ENCODE measurements at regions not wholly inside any gene's neighbourhood (a gene's known extent, or its start where the extent isn't known, plus 50 kb on each side); places are given as distances from the start of the nearest gene placed in this dataset.

- no peaks in the 10 kb centered on the region for H3K9me3 ChIP-seq (ENCODE audit: low read depth)
- no peak overlapping the region for H3K4me3 ChIP-seq
- no peak for DNase-seq
- H3F3A ChIP-seq (ENCODE audit: insufficient read depth), result no peaks in the 10 kb centered on the region
- H3K4me1 ChIP-seq (ENCODE audit: insufficient read depth), result no peaks in the 10 kb centered on the region
- H3K27me3 ChIP-seq (replicated peaks; ENCODE audit: insufficient read depth), result no peaks in the 10 kb centered on the region
- no peak for TF ChIP-seq EZH2phosphoT487 (IDR thresholded peaks at IDR 0.05; ENCODE audit: insufficient read depth, low read depth)
- H3K4me2 ChIP-seq (ENCODE audit: unreplicated experiment), result no peak overlapping the region
- no peaks in the 10 kb centered on the region for H4K20me1 ChIP-seq (ENCODE audit: insufficient read depth)
- H3K27ac ChIP-seq, result no peak overlapping the region
- no peaks in the 10 kb centered on the region for H3K79me2 ChIP-seq (ENCODE audit: insufficient read depth)
- H3K9me2 ChIP-seq (ENCODE audit: insufficient read depth), result no peaks in the 10 kb centered on the region
- in situ Hi-C loops (cut with MboI), result no loop called here
- H3K9ac ChIP-seq, result no peak overlapping the region
- H3K36me3 ChIP-seq (ENCODE audit: low read depth), result no peaks in the 10 kb centered on the region
- WGBS, 2 experiments (ENCODE audit: low coverage in 1 of 2, low lambda C conversion rate in 2 of 2, missing lambda C conversion rate in 2 of 2), result 0% methylated on average over 2 of the region's 2 CpGs
- H2AFZ ChIP-seq, result no peak overlapping the region
Measured at GRCh38 chr18:2009942-2010697, 561.2 kb downstream of the METTL4 start.

GRCh38 chr18:2027016-2027415, 544.3 kb downstream of the METTL4 start:
- TF ChIP-seq EZH2 (IDR thresholded peaks at IDR 0.05; ENCODE audit: insufficient read depth, poor library complexity, severe bottlenecking) (no peak), EZH2phosphoT487 (IDR thresholded peaks at IDR 0.05; ENCODE audit: insufficient read depth, low read depth) (no peak)
- Histone ChIP-seq H3K79me2 (ENCODE audit: insufficient read depth) (no peaks in the 10 kb centered on the region), H3K4me1 (ENCODE audit: insufficient read depth) (no peaks in the 10 kb centered on the region), H3K27me3 (replicated peaks; ENCODE audit: insufficient read depth) (no peaks in the 10 kb centered on the region), H3K9me2 (ENCODE audit: insufficient read depth) (no peaks in the 10 kb centered on the region), H3K9ac (no peak overlapping the region), H3K27ac (no peak overlapping the region), H3K4me3 (no peak overlapping the region), H4K20me1 (ENCODE audit: insufficient read depth) (no peaks in the 10 kb centered on the region), H3K36me3 (ENCODE audit: low read depth) (no peaks in the 10 kb centered on the region), H3K9me3 (ENCODE audit: low read depth) (no peaks in the 10 kb centered on the region), H3F3A (ENCODE audit: insufficient read depth) (no peaks in the 10 kb centered on the region), H3K4me2 (ENCODE audit: unreplicated experiment) (no peak overlapping the region), H2AFZ (no peak overlapping the region)
- 0 to 8% methylated on average over 2 of the region's 2 CpGs for WGBS, 2 experiments (ENCODE audit: low coverage in 1 of 2, low lambda C conversion rate in 2 of 2, missing lambda C conversion rate in 2 of 2)
- in situ Hi-C loops (cut with MboI), result no loop called here
- no peak for DNase-seq

GRCh38 chr18:2027756-2028155, 543.5 kb downstream of the METTL4 start:
- no peaks in the 10 kb centered on the region for H3F3A ChIP-seq (ENCODE audit: insufficient read depth)
- H3K4me1 ChIP-seq (ENCODE audit: insufficient read depth), result no peaks in the 10 kb centered on the region
- no peaks in the 10 kb centered on the region for H4K20me1 ChIP-seq (ENCODE audit: insufficient read depth)
- TF ChIP-seq EZH2phosphoT487 (IDR thresholded peaks at IDR 0.05; ENCODE audit: insufficient read depth, low read depth) (no peak), EZH2 (IDR thresholded peaks at IDR 0.05; ENCODE audit: insufficient read depth, poor library complexity, severe bottlenecking) (no peak)
- no peak for DNase-seq
- in situ Hi-C loops (cut with MboI), result no loop called here
- no peak overlapping the region for H3K4me2 ChIP-seq (ENCODE audit: unreplicated experiment)
- no peak overlapping the region for H2AFZ ChIP-seq
- no peaks in the 10 kb centered on the region for H3K9me2 ChIP-seq (ENCODE audit: insufficient read depth)
- no peak overlapping the region for H3K9ac ChIP-seq
- no peak overlapping the region for H3K4me3 ChIP-seq
- H3K36me3 ChIP-seq (ENCODE audit: low read depth), result no peaks in the 10 kb centered on the region
- no peak overlapping the region for H3K27ac ChIP-seq
- no peaks in the 10 kb centered on the region for H3K27me3 ChIP-seq (replicated peaks; ENCODE audit: insufficient read depth)
- no peaks in the 10 kb centered on the region for H3K9me3 ChIP-seq (ENCODE audit: low read depth)
- no peaks in the 10 kb centered on the region for H3K79me2 ChIP-seq (ENCODE audit: insufficient read depth)

- in situ Hi-C loops (cut with MboI), result no loop called here
- 2 to 4% methylated on average over 3 of the region's 3 CpGs for WGBS, 2 experiments (ENCODE audit: low coverage in 1 of 2, low lambda C conversion rate in 2 of 2, missing lambda C conversion rate in 2 of 2)
- H3K9me2 ChIP-seq (ENCODE audit: insufficient read depth), result no peaks in the 10 kb centered on the region
Measured at GRCh38 chr18:2028986-2029385, 542.3 kb downstream of the METTL4 start.

GRCh38 chr18:2030647-2031046, 540.7 kb downstream of the METTL4 start:
- Histone ChIP-seq H4K20me1 (ENCODE audit: insufficient read depth) (no peaks in the 10 kb centered on the region), H2AFZ (no peak overlapping the region), H3K4me2 (ENCODE audit: unreplicated experiment) (no peak overlapping the region), H3K4me1 (ENCODE audit: insufficient read depth) (no peaks in the 10 kb centered on the region), H3K4me3 (no peak overlapping the region), H3K79me2 (ENCODE audit: insufficient read depth) (no peaks in the 10 kb centered on the region), H3K27ac (no peak overlapping the region), H3K27me3 (replicated peaks; ENCODE audit: insufficient read depth) (no peaks in the 10 kb centered on the region), H3K36me3 (ENCODE audit: low read depth) (no peaks in the 10 kb centered on the region), H3K9me2 (ENCODE audit: insufficient read depth) (no peaks in the 10 kb centered on the region), H3K9me3 (ENCODE audit: low read depth) (peaks cover 2% of the 10 kb centered on the region), H3K9ac (no peak overlapping the region), H3F3A (ENCODE audit: insufficient read depth) (no peaks in the 10 kb centered on the region)
- no peak for TF ChIP-seq EZH2phosphoT487 (IDR thresholded peaks at IDR 0.05; ENCODE audit: insufficient read depth, low read depth)
- no peak for TF ChIP-seq EZH2 (IDR thresholded peaks at IDR 0.05; ENCODE audit: insufficient read depth, poor library complexity, severe bottlenecking)
- no peak for DNase-seq
- in situ Hi-C loops (cut with MboI), result no loop called here

More at GRCh38 chr18:2028986-2029385, 542.3 kb downstream of the METTL4 start:
- Histone ChIP-seq H4K20me1 (ENCODE audit: insufficient read depth) (no peaks in the 10 kb centered on the region), H3K4me1 (ENCODE audit: insufficient read depth) (no peaks in the 10 kb centered on the region), H3K27ac (no peak overlapping the region), H2AFZ (no peak overlapping the region), H3K9ac (no peak overlapping the region), H3K9me3 (ENCODE audit: low read depth) (no peaks in the 10 kb centered on the region), H3K36me3 (ENCODE audit: low read depth) (no peaks in the 10 kb centered on the region), H3K27me3 (replicated peaks; ENCODE audit: insufficient read depth) (no peaks in the 10 kb centered on the region), H3K79me2 (ENCODE audit: insufficient read depth) (no peaks in the 10 kb centered on the region), H3K4me2 (ENCODE audit: unreplicated experiment) (no peak overlapping the region), H3F3A (ENCODE audit: insufficient read depth) (no peaks in the 10 kb centered on the region), H3K4me3 (no peak overlapping the region)
- TF ChIP-seq EZH2phosphoT487 (IDR thresholded peaks at IDR 0.05; ENCODE audit: insufficient read depth, low read depth) (no peak), EZH2 (IDR thresholded peaks at IDR 0.05; ENCODE audit: insufficient read depth, poor library complexity, severe bottlenecking) (no peak)
- no peak for DNase-seq
